ENCODE measurements at regions not wholly inside any gene's neighbourhood (a gene's known extent, or its start where the extent isn't known, plus 50 kb on each side); places are given as distances from the start of the nearest gene placed in this dataset.

- TF ChIP-seq CTCF (IDR thresholded peaks at IDR 0.05; ENCODE audit: extremely low read depth in 1 of 2, insufficient read depth in 1 of 2, low read depth in 1 of 2, low read length in 2 of 2) (no peak), POLR2AphosphoS5 (IDR thresholded peaks at IDR 0.05; ENCODE audit: insufficient read depth, low read depth, low read length) (no peak), POLR2A (IDR thresholded peaks at IDR 0.05; ENCODE audit: low read depth, low read length) (no peak), EZH2 (IDR thresholded peaks at IDR 0.05; ENCODE audit: borderline replicate concordance, low read depth, low read length, severe bottlenecking) (no peak), MAX (IDR thresholded peaks at IDR 0.05; ENCODE audit: insufficient read depth, insufficient read length) (no peak), GATA2 (IDR thresholded peaks at IDR 0.05; ENCODE audit: insufficient read depth, insufficient read length, low read depth, low read length) (no peak), MYC (IDR thresholded peaks at IDR 0.05; ENCODE audit: low read depth, low read length) (no peak), JUN (IDR thresholded peaks at IDR 0.05; ENCODE audit: borderline replicate concordance, insufficient read depth, insufficient read length, low read depth) (no peak)
Measured at GRCh38 chr17:83198366-83199341, 119.2 kb downstream of the METRNL start.
